GM23338 (cell line): ENCODE measurements at regions not wholly inside any gene's neighbourhood (a gene's known extent, or its start where the extent isn't known, plus 50 kb on each side); places are given as distances from the start of the nearest gene placed in this dataset.

Experiments
- ATAC-seq: fragments of 200-7000 bp; cut with Tn5 transposase; 3 replicates; pipeline ENCODE4 v1.9.1; 2020
- DNase-seq: peaks from one replicate; pipeline ENCODE4 v3.0.0-alpha.2; 2015; ENCODE audit warnings: low spot score
- H2AFZ ChIP-seq: fragments of 200-600 bp; sonication (generic); 2 replicates; pipeline ENCODE4 v1.8.0; 2016; ENCODE audit warnings: antibody characterized with exemption, mild to moderate bottlenecking, moderate library complexity
- H3F3A ChIP-seq: fragments of 200-600 bp; sonication (generic); replicated peaks from 2 replicates; pipeline ENCODE4 v1.8.0; 2017; ENCODE audit warnings: antibody characterized with exemption, mixed run types, low read depth
- H3K27ac ChIP-seq: fragments of 200-600 bp; sonication (generic); 2 replicates; pipeline ENCODE4 v1.6.1; 2016; ENCODE audit warnings: low read depth
- H3K27me3 ChIP-seq: fragments of 200-600 bp; sonication (generic); 2 replicates; pipeline ENCODE4 v1.8.0; 2016; ENCODE audit warnings: mild to moderate bottlenecking, mixed run types, moderate library complexity; ENCODE audit not compliant: insufficient read depth
- H3K36me3 ChIP-seq: fragments of 200-600 bp; sonication (generic); 2 replicates; pipeline ENCODE4 v1.8.0; 2016; ENCODE audit warnings: mild to moderate bottlenecking; ENCODE audit not compliant: insufficient read depth
- H3K4me1 ChIP-seq: fragments of 200-600 bp; sonication (generic); 2 replicates; pipeline ENCODE4 v1.8.0; 2016; ENCODE audit warnings: mild to moderate bottlenecking, moderate library complexity; ENCODE audit not compliant: insufficient read depth
- H3K4me2 ChIP-seq: fragments of 200-600 bp; sonication (generic); 2 replicates; pipeline ENCODE4 v1.7.1; 2017; ENCODE audit warnings: mixed run types
- H3K4me3 ChIP-seq: fragments of 200-600 bp; sonication (generic); 2 replicates; pipeline ENCODE4 v1.6.1; 2016; ENCODE audit warnings: mixed run types
- H3K79me2 ChIP-seq: fragments of 200-600 bp; sonication (generic); replicated peaks from 2 replicates; pipeline ENCODE4 v1.8.0; 2017; ENCODE audit warnings: mild to moderate bottlenecking; ENCODE audit not compliant: insufficient read depth
- H3K9me2 ChIP-seq: fragments of 200-600 bp; sonication (generic); 2 replicates; pipeline ENCODE4 v1.8.0; 2017; ENCODE audit not compliant: insufficient read depth
- H4K20me1 ChIP-seq: fragments of 200-600 bp; sonication (generic); replicated peaks from 2 replicates; pipeline ENCODE4 v1.8.0; 2017; ENCODE audit warnings: mild to moderate bottlenecking; ENCODE audit not compliant: insufficient read depth
- H3K27ac Mint-ChIP-seq: 2 replicates; pipeline ENCODE4 v1.8.0; 2020; ENCODE audit warnings: inconsistent platforms, mild to moderate bottlenecking, moderate library complexity, mixed read lengths
- H3K27me3 Mint-ChIP-seq: 3 replicates; pipeline ENCODE4 v1.8.0; 2022; ENCODE audit warnings: low read depth, mild to moderate bottlenecking, moderate library complexity, mixed read lengths, inconsistent platforms; ENCODE audit not compliant: insufficient read depth, poor library complexity
- H3K36me3 Mint-ChIP-seq: 3 replicates; pipeline ENCODE4 v1.8.0; 2021; ENCODE audit warnings: low read depth, mild to moderate bottlenecking, inconsistent platforms, moderate library complexity, mixed read lengths
- H3K4me1 Mint-ChIP-seq: 3 replicates; pipeline ENCODE4 v1.8.0; 2020; ENCODE audit warnings: mild to moderate bottlenecking, inconsistent platforms, mixed read lengths
- H3K4me3 Mint-ChIP-seq: 3 replicates; pipeline ENCODE4 v1.8.0; 2021; ENCODE audit warnings: moderate library complexity, mild to moderate bottlenecking, inconsistent platforms, mixed read lengths
- H3K9me3 Mint-ChIP-seq: 3 replicates; pipeline ENCODE4 v1.8.0; 2020; ENCODE audit warnings: moderate library complexity, mild to moderate bottlenecking, inconsistent platforms, mixed read lengths
- CREB1 ChIP-seq: fragments of 250-450 bp; sonication (Bioruptor Pico); IDR thresholded peaks from 2 replicates; pipeline ENCODE4 v1.5.0; 2020; ENCODE audit warnings: low read depth, mild to moderate bottlenecking, moderate library complexity
- CTCF ChIP-seq, 2 experiments: fragments of 200-600 bp in 1 of 2; sonication (generic) in 1 of 2; conservative IDR thresholded peaks; 2 replicates each; pipeline versions ENCODE4 v1.5.1 to v1.6.1; 2016 to 2017; ENCODE audit warnings: antibody characterized with exemption in 2 of 2, low read depth in 2 of 2, mild to moderate bottlenecking in 2 of 2, moderate library complexity in 1 of 2
- ETS1 ChIP-seq: IDR thresholded peaks from 2 replicates; pipeline ENCODE4 v1.6.1; 2016; ENCODE audit warnings: antibody characterized with exemption
- EZH2 ChIP-seq: fragments of 200-600 bp; sonication (generic); IDR thresholded peaks from one replicate; pipeline ENCODE4 v1.8.0; 2017; ENCODE audit warnings: antibody characterized with exemption, mild to moderate bottlenecking, low read depth; ENCODE audit not compliant: unreplicated experiment
- EZH2phosphoT487 ChIP-seq: fragments of 200-600 bp; sonication (generic); IDR thresholded peaks from one replicate; pipeline ENCODE4 v1.8.1; 2018; ENCODE audit warnings: antibody characterized with exemption; ENCODE audit not compliant: unreplicated experiment
- NANOG ChIP-seq: IDR thresholded peaks from 2 replicates; pipeline ENCODE4 v1.6.1; 2016; ENCODE audit warnings: antibody characterized with exemption, borderline replicate concordance
- POLR2AphosphoS5 ChIP-seq: IDR thresholded peaks from 2 replicates; pipeline ENCODE4 v1.6.1; 2016; ENCODE audit warnings: antibody characterized with exemption, low read depth
- STAT1 ChIP-seq: IDR thresholded peaks from one replicate; pipeline ENCODE4 v1.6.1; 2016; ENCODE audit warnings: antibody characterized with exemption; ENCODE audit not compliant: unreplicated experiment
- ZNF114 ChIP-seq: fragments of 250-450 bp; sonication (Bioruptor Pico); IDR thresholded peaks from 2 replicates; pipeline ENCODE4 v1.5.0; 2020; ENCODE audit warnings: mild to moderate bottlenecking, moderate library complexity
- ZNF331 ChIP-seq: fragments of 250-450 bp; sonication (Bioruptor Pico); IDR thresholded peaks from 2 replicates; pipeline ENCODE4 v1.5.0; 2020; ENCODE audit warnings: low read depth, mild to moderate bottlenecking, moderate library complexity
- TF ChIP-seq, protein P1 (sequence below): IDR thresholded peaks from one replicate; pipeline ENCODE4 v1.6.1; 2018; ENCODE audit warnings: antibody characterized with exemption; ENCODE audit not compliant: unreplicated experiment
- TF ChIP-seq, protein P2 (sequence below): fragments of 250-450 bp; sonication (Bioruptor Pico); IDR thresholded peaks from 2 replicates; pipeline ENCODE4 v1.5.0; 2020; ENCODE audit warnings: mild to moderate bottlenecking, moderate library complexity

GRCh38 chr5:8366266-8366665, 497.3 kb downstream of the MTRR start (continued):
- no peak for TF ChIP-seq ETS1
- TF ChIP-seq, protein P1, sequence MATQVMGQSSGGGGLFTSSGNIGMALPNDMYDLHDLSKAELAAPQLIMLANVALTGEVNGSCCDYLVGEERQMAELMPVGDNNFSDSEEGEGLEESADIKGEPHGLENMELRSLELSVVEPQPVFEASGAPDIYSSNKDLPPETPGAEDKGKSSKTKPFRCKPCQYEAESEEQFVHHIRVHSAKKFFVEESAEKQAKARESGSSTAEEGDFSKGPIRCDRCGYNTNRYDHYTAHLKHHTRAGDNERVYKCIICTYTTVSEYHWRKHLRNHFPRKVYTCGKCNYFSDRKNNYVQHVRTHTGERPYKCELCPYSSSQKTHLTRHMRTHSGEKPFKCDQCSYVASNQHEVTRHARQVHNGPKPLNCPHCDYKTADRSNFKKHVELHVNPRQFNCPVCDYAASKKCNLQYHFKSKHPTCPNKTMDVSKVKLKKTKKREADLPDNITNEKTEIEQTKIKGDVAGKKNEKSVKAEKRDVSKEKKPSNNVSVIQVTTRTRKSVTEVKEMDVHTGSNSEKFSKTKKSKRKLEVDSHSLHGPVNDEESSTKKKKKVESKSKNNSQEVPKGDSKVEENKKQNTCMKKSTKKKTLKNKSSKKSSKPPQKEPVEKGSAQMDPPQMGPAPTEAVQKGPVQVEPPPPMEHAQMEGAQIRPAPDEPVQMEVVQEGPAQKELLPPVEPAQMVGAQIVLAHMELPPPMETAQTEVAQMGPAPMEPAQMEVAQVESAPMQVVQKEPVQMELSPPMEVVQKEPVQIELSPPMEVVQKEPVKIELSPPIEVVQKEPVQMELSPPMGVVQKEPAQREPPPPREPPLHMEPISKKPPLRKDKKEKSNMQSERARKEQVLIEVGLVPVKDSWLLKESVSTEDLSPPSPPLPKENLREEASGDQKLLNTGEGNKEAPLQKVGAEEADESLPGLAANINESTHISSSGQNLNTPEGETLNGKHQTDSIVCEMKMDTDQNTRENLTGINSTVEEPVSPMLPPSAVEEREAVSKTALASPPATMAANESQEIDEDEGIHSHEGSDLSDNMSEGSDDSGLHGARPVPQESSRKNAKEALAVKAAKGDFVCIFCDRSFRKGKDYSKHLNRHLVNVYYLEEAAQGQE, result no peak

DNA sequence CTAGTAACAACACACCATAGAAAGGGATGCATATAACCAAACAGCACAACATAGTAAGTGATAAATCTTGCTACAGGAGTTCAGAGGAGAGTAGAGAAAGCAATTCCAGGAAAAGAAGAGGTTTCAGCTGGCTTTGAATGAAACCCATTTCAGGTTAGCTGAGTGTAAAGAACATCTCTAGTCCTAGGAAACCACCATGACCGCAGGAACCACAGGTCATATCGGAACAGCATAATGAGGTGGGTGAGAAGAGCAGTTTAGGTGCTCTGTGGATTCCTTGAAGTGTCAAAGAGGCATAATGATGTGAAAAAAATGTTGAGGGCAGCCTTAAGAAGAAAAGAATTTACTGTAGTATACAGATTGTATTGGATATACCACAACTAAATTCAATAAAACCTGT, 507.5 kb downstream of the MTRR start:
- ATAC-seq (no peak), DNase-seq (no peak)
- Histone ChIP-seq H3K4me1 (no peaks in the 10 kb centered on the region), H3K9me2 (0 out of 2 replicates have a peak, but pooled peaks cover 7% of the 10 kb centered on the region), H3K27me3 (no peaks in the 10 kb centered on the region), H2AFZ (no peak overlapping the region), H3F3A (no peaks in the 10 kb centered on the region), H3K79me2 (no peaks in the 10 kb centered on the region), H3K4me2 (no peak overlapping the region), H4K20me1 (no peaks in the 10 kb centered on the region), H3K27ac (no peak overlapping the region), H3K36me3 (no peaks in the 10 kb centered on the region), H3K4me3 (no peak overlapping the region)
- H3K36me3 Mint-ChIP-seq, result no peaks in the 10 kb centered on the region
- H3K27ac Mint-ChIP-seq, result no peak overlapping the region
- no peak overlapping the region for H3K4me3 Mint-ChIP-seq
- H3K4me1 Mint-ChIP-seq, result no peaks in the 10 kb centered on the region
- no peaks in the 10 kb centered on the region; the same call in 2 of the 3 replicates for H3K9me3 Mint-ChIP-seq
- peaks cover 2% of the 10 kb centered on the region for H3K27me3 Mint-ChIP-seq
- no peak for TF ChIP-seq STAT1
- no peak for TF ChIP-seq CTCF (conservative IDR thresholded peaks at IDR 0.05; ENCODE audit: low read depth in 2 of 2)
- TF ChIP-seq ZNF331 (CRISPR knock-in tag), result no peak
- no peak for TF ChIP-seq EZH2phosphoT487
- TF ChIP-seq POLR2AphosphoS5, result no peak
- TF ChIP-seq NANOG, result no peak
- no peak for TF ChIP-seq CREB1 (CRISPR knock-in tag)
- no peak for TF ChIP-seq EZH2
- TF ChIP-seq ETS1, result no peak
- no peak for TF ChIP-seq ZNF114 (CRISPR knock-in tag)
- TF ChIP-seq, protein P2, sequence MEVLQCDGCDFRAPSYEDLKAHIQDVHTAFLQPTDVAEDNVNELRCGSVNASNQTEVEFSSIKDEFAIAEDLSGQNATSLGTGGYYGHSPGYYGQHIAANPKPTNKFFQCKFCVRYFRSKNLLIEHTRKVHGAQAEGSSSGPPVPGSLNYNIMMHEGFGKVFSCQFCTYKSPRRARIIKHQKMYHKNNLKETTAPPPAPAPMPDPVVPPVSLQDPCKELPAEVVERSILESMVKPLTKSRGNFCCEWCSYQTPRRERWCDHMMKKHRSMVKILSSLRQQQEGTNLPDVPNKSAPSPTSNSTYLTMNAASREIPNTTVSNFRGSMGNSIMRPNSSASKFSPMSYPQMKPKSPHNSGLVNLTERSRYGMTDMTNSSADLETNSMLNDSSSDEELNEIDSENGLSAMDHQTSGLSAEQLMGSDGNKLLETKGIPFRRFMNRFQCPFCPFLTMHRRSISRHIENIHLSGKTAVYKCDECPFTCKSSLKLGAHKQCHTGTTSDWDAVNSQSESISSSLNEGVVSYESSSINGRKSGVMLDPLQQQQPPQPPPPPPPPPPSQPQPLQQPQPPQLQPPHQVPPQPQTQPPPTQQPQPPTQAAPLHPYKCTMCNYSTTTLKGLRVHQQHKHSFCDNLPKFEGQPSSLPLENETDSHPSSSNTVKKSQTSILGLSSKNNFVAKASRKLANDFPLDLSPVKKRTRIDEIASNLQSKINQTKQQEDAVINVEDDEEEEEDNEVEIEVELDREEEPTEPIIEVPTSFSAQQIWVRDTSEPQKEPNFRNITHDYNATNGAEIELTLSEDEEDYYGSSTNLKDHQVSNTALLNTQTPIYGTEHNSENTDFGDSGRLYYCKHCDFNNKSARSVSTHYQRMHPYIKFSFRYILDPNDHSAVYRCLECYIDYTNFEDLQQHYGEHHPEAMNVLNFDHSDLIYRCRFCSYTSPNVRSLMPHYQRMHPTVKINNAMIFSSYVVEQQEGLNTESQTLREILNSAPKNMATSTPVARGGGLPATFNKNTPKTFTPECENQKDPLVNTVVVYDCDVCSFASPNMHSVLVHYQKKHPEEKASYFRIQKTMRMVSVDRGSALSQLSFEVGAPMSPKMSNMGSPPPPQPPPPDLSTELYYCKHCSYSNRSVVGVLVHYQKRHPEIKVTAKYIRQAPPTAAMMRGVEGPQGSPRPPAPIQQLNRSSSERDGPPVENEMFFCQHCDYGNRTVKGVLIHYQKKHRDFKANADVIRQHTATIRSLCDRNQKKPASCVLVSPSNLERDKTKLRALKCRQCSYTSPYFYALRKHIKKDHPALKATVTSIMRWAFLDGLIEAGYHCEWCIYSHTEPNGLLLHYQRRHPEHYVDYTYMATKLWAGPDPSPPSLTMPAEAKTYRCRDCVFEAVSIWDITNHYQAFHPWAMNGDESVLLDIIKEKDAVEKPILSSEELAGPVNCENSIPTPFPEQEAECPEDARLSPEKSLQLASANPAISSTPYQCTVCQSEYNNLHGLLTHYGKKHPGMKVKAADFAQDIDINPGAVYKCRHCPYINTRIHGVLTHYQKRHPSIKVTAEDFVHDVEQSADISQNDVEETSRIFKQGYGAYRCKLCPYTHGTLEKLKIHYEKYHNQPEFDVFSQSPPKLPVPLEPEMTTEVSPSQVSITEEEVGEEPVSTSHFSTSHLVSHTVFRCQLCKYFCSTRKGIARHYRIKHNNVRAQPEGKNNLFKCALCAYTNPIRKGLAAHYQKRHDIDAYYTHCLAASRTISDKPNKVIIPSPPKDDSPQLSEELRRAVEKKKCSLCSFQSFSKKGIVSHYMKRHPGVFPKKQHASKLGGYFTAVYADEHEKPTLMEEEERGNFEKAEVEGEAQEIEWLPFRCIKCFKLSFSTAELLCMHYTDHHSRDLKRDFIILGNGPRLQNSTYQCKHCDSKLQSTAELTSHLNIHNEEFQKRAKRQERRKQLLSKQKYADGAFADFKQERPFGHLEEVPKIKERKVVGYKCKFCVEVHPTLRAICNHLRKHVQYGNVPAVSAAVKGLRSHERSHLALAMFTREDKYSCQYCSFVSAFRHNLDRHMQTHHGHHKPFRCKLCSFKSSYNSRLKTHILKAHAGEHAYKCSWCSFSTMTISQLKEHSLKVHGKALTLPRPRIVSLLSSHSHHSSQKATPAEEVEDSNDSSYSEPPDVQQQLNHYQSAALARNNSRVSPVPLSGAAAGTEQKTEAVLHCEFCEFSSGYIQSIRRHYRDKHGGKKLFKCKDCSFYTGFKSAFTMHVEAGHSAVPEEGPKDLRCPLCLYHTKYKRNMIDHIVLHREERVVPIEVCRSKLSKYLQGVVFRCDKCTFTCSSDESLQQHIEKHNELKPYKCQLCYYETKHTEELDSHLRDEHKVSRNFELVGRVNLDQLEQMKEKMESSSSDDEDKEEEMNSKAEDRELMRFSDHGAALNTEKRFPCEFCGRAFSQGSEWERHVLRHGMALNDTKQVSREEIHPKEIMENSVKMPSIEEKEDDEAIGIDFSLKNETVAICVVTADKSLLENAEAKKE (CRISPR knock-in tag), result no peak
